ENCODE measurements at regions not wholly inside any gene's neighbourhood (a gene's known extent, or its start where the extent isn't known, plus 50 kb on each side); places are given as distances from the start of the nearest gene placed in this dataset.

GRCh38 chr12:93315385-93315906 is 62.3 kb upstream of the NUDT4 start:
- no peak for DNase-seq

DNA sequence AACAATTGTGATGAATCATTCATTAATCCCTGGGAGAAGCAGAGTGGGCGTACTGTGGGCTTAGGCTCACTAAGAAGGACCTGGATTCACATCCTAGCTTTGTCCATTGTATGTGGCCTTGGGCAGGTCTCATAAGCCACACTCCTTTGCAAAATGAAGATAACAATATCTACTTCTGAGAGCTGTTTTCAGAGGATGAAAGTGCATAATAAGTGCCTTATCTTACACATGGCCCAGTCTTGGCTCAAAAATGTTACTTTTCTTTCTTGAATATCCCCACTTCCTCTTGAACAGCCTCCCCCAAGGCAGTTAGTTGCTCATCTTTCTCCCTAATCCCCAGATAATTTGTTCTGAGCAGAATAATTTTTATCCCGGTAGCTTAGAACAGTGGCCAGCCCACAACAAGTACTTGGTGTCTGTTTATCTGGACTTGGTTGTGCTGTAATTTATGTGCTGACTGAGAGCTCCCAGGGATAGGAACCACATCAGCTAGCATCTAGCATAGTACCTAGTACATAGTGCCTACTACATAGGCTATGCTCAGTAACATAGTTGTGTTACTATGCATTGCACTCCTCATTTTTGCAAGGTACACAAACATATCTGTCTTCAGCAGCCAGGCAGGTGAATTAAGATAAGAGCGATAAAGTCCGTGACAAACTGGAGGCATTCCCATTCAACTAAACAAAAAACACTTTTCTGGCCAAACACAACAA is 61.7 kb upstream of the NUDT4 start:
- no peak for DNase-seq

- no peak for DNase-seq
Measured at GRCh38 chr12:93316623-93316971, 61.1 kb upstream of the NUDT4 start.

DNA sequence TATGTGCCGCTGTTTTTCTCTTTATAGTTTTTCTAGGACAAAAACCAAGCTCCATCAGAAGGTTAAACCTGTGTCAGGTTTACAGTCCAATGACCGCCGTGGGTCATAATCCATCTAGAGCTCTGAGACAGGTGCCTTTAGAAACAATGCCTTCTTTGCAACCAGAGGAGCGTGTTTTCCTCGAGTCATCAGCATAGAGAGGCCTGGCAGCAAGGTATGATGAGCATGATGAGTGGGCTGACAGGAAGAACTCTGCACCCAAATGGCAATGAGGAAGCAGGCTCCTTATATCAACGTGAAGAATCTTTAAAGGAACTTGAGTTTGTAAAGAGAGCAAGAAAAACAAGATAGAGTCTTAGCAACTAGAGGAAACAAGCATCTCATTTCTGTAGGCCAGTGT is 60.5 kb upstream of the NUDT4 start:
- DNase-seq, result no peak

GRCh38 chr12:93318720-93319522 is 58.8 kb upstream of the NUDT4 start:
- DNase-seq, result no peak

GRCh38 chr12:93319523-93320050 is 58.1 kb upstream of the NUDT4 start:
- DNase-seq, result no peak

- DNase-seq, result no peak
Measured at GRCh38 chr12:93322784-93323183, 54.9 kb upstream of the NUDT4 start.

DNA sequence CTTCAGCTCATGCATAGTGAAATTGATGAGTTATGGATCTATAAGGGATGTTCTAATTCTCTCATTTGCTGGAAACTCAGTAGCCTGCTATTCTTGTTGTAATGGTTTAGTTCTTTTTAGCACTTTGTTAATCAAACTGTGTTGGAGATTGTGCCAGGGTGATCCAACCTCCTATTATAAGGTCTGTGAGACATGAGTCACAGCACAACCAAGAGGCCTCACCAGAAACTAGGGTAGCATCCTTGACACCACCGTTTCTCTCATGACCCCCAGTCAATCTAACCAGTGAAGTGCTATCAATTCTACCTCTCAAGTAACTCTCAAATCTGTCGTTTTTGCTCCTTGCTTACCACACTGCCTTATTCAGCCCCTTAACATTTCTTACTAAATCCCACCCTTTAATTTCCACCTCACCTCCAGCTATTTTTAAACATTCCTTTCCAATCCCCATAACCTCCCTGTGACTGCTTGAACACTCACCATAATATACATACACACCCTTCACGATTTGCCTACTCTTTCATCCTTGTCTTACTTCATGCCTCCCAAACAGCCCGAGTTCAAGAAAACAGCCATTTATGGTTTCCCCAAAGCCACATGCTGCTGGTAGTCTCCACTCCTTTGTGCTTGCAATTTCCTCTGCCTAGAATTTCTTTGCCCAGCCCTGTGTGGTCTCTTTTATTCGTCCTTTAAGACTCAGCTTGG is 53.9 kb upstream of the NUDT4 start:
- DNase-seq, result no peak

DNA sequence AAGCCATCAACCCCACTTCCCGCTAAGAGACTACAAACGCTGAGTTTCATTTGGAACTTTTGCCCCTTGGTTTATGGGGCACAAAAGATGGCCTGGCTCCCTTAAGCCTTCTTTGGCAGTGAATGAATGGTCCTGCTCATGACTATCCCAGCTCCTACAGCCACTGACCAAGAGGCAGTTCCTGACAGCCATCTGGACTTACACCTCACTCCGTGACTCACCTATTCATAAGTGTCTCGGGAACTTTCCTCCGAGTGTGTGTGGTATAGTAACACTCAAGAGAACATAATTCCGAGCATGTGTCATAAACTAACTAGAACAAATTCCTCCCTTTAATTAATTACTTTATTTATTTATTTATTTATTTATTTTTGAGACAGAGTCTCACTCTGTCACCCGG is 51.9 kb upstream of the NUDT4 start:
- no peak for DNase-seq
